ENCODE measurements at regions not wholly inside any gene's neighbourhood (a gene's known extent, or its start where the extent isn't known, plus 50 kb on each side); places are given as distances from the start of the nearest gene placed in this dataset.
"Not testable (repeated sequence)": the region's sequence is repeated elsewhere in the genome, so short reads cannot be mapped to it uniquely, and the experiment has no call there.

DNA sequence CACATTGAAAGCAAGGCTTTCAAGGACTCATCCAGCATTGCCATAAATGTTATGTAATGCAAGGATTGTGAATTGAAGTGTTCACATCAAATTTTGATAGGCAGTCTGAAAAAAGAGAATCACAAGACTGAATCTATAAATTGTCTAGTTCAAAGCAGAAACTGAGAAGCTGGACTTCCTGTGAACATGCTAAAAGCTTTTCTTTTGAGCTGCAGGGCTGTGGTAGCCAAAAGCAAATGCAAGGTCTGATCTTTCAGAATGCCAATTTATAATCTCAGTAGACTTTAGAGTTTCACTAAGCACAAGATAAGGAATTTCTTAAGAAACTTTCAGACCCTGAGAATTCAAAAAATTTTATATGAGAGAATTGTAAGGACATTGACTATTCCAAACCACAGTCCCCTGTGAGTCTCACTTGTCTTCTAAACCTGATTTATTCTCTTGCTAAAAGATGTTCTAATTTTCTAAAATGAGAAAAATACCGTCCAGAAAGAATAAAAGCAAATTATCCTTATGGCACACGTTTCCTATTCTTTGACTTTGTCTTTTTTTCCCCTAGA lies 1700.3 kb downstream of the OTOL1 start:
- H3K4me1 ChIP-seq: no peaks in the 10 kb centered on the region
- 40 to 47% (median 41%) methylated on average over 2 of the region's 2 CpGs for WGBS, 3 donors
- no peaks in the 10 kb centered on the region for H3K36me3 ChIP-seq (ENCODE audit: insufficient read depth in 1 of 2, low read depth in 1 of 2)
- no peaks in the 10 kb centered on the region for H3K27me3 ChIP-seq (ENCODE audit: insufficient read depth in 3 of 3, low read length in 2 of 3)
- ATAC-seq: no peak
- intact Hi-C loops (cut with DNase I): no loop called here
- H3K4me3 ChIP-seq: no peak overlapping the region
- H3K9me3 ChIP-seq: no peaks in the 10 kb centered on the region
- no peak for DNase-seq
- TF ChIP-seq, protein P1, sequence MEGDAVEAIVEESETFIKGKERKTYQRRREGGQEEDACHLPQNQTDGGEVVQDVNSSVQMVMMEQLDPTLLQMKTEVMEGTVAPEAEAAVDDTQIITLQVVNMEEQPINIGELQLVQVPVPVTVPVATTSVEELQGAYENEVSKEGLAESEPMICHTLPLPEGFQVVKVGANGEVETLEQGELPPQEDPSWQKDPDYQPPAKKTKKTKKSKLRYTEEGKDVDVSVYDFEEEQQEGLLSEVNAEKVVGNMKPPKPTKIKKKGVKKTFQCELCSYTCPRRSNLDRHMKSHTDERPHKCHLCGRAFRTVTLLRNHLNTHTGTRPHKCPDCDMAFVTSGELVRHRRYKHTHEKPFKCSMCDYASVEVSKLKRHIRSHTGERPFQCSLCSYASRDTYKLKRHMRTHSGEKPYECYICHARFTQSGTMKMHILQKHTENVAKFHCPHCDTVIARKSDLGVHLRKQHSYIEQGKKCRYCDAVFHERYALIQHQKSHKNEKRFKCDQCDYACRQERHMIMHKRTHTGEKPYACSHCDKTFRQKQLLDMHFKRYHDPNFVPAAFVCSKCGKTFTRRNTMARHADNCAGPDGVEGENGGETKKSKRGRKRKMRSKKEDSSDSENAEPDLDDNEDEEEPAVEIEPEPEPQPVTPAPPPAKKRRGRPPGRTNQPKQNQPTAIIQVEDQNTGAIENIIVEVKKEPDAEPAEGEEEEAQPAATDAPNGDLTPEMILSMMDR (IDR thresholded peaks at IDR 0.05): no peak
- H3K27ac ChIP-seq: no peak overlapping the region

DNA sequence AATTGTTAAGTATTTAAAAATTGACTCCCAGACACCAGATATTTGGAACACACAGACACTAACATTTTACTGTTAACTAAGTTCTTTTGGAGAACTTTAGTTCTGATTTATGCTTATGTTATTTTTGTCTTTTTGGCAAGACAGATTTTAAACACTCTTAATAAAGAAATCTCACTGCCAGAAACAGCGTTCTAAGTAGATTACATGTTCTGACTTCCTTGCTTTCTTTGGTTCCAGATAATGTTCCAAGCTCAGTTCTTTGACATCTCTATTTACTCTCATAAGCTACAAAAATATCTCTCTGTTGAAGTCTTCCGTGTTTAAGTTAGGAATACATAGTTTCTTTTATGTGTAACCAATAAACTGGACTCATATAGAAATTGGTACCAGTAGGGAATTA lies 1699.6 kb downstream of the OTOL1 start:
- H3K4me1 ChIP-seq: no peaks in the 10 kb centered on the region
- H3K9me3 ChIP-seq: no peaks in the 10 kb centered on the region
- no peak overlapping the region for H3K4me3 ChIP-seq
- H3K27ac ChIP-seq: no peak overlapping the region
- WGBS, 3 donors: 25 to 61% (median 38%) methylated on average over 2 of the region's 2 CpGs
- ATAC-seq: no peak
- DNase-seq: no peak
- no peaks in the 10 kb centered on the region for H3K36me3 ChIP-seq (ENCODE audit: insufficient read depth in 1 of 2, low read depth in 1 of 2)
- TF ChIP-seq, protein P1 (IDR thresholded peaks at IDR 0.05): no peak
- intact Hi-C loops (cut with DNase I): no loop called here
- H3K27me3 ChIP-seq (ENCODE audit: insufficient read depth in 3 of 3, low read length in 2 of 3): no peaks in the 10 kb centered on the region

DNA sequence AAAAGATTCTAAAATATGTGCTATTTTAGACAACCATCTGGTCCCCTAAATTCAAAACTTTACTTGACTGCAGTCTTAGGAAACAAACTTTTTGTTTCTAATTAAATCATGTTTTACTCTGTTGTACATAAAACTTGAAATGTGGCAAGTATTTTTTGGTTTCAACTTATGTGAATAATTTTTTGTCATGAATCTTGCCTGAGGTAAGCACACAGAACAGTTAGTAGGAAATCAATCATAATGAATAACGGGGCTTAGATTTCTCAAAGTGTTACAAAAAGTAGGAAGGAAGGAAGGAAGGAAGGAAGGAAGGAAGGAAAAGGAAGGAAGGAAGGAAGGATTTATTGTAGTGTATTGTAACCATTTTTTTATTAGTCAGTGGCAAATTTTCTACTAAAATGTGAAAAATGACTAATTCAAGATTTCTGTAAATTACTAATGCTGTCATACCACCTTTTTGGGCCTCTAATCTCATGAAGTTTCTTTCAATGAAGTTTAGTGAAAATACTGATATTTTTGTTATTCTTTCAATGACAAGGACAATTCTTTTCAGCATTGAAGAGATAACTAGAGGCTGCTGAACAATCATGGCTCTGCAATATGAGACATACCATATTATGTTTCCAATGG lies 1689.2 kb downstream of the OTOL1 start:
- intact Hi-C loops (cut with DNase I): no loop called here
- ATAC-seq (no peak), DNase-seq (no peak)
- H3K27ac ChIP-seq: no peak overlapping the region
- no peak overlapping the region for H3K4me3 ChIP-seq
- no peaks in the 10 kb centered on the region for H3K9me3 ChIP-seq
- H3K36me3 ChIP-seq (ENCODE audit: insufficient read depth in 1 of 2, low read depth in 1 of 2): no peaks in the 10 kb centered on the region
- WGBS, 3 donors: 61 to 82% (median 69%) methylated on average over 1 of the region's 1 CpG
- H3K4me1 ChIP-seq: no peaks in the 10 kb centered on the region
- no peaks in the 10 kb centered on the region for H3K27me3 ChIP-seq (ENCODE audit: insufficient read depth in 3 of 3, low read length in 2 of 3)
- TF ChIP-seq, protein P1 (IDR thresholded peaks at IDR 0.05): no peak

DNA sequence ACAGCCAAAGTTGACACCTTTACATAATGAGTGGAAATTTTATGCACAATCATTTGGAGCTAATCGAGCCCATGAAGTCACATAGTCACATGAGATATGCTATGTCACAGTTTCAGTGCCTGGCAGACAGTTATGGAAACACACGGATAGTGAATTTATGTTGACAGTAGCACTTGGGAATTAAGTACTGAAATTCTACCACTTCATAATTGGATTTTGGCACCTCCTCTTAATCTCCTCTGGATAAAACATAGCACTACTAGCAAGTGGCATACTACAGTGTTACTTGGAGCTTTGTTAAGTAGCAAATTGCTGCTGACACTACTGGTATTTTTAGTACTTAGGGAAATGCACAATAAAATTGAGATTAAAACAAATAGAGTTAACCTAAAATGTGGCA lies 1679.4 kb downstream of the OTOL1 start:
- no peaks in the 10 kb centered on the region for H3K36me3 ChIP-seq (ENCODE audit: insufficient read depth in 1 of 2, low read depth in 1 of 2)
- H3K4me3 ChIP-seq: no peak overlapping the region
- intact Hi-C loops (cut with DNase I): no loop called here
- DNase-seq (no peak), ATAC-seq (no peak)
- no peaks in the 10 kb centered on the region for H3K4me1 ChIP-seq
- WGBS, 3 donors: 12 to 56% (median 21%) methylated on average over 2 of the region's 2 CpGs
- no peaks in the 10 kb centered on the region for H3K27me3 ChIP-seq (ENCODE audit: insufficient read depth in 3 of 3, low read length in 2 of 3)
- no peak overlapping the region for H3K27ac ChIP-seq
- H3K9me3 ChIP-seq: no peaks in the 10 kb centered on the region
- TF ChIP-seq, protein P1 (IDR thresholded peaks at IDR 0.05): no peak

GRCh38 chr3:163172513-163172912 lies 1675.9 kb downstream of the OTOL1 start:
- H3K27me3 ChIP-seq (ENCODE audit: insufficient read depth in 3 of 3, low read length in 2 of 3); H3K9me3 ChIP-seq; H3K4me3 ChIP-seq; intact Hi-C loops (cut with DNase I); DNase-seq; H3K36me3 ChIP-seq (ENCODE audit: insufficient read depth in 1 of 2, low read depth in 1 of 2); ATAC-seq; H3K4me1 ChIP-seq; H3K27ac ChIP-seq: not testable (repeated sequence)
- WGBS, 3 donors: 65 to 73% (median 73%) methylated on average over 3 of the region's 3 CpGs

All from psoas muscle (tissue), 7 donors.